ENCODE measurements at regions not wholly inside any gene's neighbourhood (a gene's known extent, or its start where the extent isn't known, plus 50 kb on each side); places are given as distances from the start of the nearest gene placed in this dataset.
"Not testable (repeated sequence)": the region's sequence is repeated elsewhere in the genome, so short reads cannot be mapped to it uniquely, and the experiment has no call there.

DNA sequence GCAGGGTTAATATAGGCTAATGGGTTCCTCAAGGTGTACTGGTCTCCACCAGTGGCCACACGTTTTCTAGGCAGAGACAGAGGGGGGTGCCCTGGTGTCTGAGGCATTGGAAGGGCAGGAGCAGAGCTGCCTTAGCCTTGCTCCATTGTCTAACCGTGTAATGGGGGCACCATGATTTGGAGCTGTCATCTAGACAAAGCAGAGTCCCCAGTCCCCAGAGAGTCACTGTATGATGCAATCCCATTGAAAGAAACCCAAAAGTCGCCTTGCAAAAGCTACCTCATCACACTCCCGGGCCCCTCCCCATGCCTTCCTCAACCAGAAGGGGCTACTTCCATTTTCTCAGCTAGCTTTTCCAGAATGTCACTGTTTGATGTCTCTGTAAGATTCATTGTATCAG, 487.1 kb downstream of the AACS start:
- H3K4me3 ChIP-seq (ENCODE audit: low read depth in 1 of 2, low read length in 2 of 2): no peak overlapping the region
- H3K27me3 ChIP-seq (ENCODE audit: control insufficient read depth in 1 of 2, insufficient read depth in 2 of 2, low read length in 2 of 2): no peaks in the 10 kb centered on the region

DNA sequence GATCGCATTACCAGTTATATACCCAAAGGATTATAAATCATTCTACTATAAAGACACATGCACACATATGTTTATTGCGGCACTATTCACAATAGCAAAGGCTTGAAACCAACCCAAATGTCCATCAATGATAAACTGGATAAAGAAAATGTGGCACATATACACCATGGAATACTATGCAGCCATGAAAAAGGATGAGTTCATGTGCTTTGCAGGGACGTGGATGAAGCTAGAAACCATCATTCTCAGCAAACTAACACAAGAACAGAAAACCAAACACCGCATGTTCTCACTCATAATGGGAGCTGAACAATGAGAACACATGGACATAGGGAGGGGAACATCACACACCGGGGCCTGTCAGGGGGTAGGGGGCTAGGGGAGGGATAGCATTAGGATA, 495.8 kb downstream of the AACS start:
- H3K9me3 ChIP-seq (ENCODE audit: control insufficient read depth in 1 of 2, low read length in 2 of 2); H3K27ac ChIP-seq (ENCODE audit: low read depth, low read length); H3K4me1 ChIP-seq (ENCODE audit: control insufficient read depth in 1 of 2, insufficient read depth in 2 of 2, low read length in 2 of 2); H3K9ac ChIP-seq (ENCODE audit: low read depth in 1 of 2, low read length in 2 of 2); H3K27me3 ChIP-seq (ENCODE audit: control insufficient read depth in 1 of 2, insufficient read depth in 2 of 2, low read length in 2 of 2); H3K36me3 ChIP-seq (ENCODE audit: control insufficient read depth in 1 of 2, insufficient read depth in 2 of 2, low read length in 2 of 2); H3K4me3 ChIP-seq (ENCODE audit: low read depth in 1 of 2, low read length in 2 of 2): not testable (repeated sequence)

More for the DNA sequence above, 487.1 kb downstream of the AACS start:
- H3K9me3 ChIP-seq (ENCODE audit: control insufficient read depth in 1 of 2, low read length in 2 of 2): peaks cover 0 to 7% of the 10 kb centered on the region in 2 donors
- H3K4me1 ChIP-seq (ENCODE audit: control insufficient read depth in 1 of 2, insufficient read depth in 2 of 2, low read length in 2 of 2): no peaks in the 10 kb centered on the region
- H3K27ac ChIP-seq (ENCODE audit: low read depth, low read length): no peak overlapping the region
- no peaks in the 10 kb centered on the region for H3K36me3 ChIP-seq (ENCODE audit: control insufficient read depth in 1 of 2, insufficient read depth in 2 of 2, low read length in 2 of 2)
- H3K9ac ChIP-seq (ENCODE audit: low read depth in 1 of 2, low read length in 2 of 2): no peak overlapping the region

DNA sequence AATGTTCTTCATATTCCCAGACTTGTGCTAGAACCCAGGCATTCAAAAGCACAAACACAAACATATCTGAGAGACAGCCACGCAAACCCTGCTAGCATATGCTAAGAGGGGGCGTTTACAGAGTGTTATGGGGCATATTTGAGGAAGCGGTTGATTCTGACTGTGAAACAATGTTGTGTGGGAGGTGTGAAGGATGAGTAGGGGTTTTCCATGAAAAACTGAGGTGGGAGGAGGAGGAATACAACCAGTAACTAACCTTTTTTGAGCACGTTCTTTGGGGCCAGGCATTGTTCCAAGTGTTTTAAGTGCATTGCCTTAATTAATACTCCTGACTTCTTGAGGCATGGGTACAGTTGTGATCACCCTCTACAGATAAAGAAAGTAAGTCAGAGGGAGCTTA, 499.5 kb downstream of the AACS start:
- no peak overlapping the region for H3K4me3 ChIP-seq (ENCODE audit: low read depth in 1 of 2, low read length in 2 of 2)
- no peak overlapping the region for H3K9ac ChIP-seq (ENCODE audit: low read depth in 1 of 2, low read length in 2 of 2)
- H3K27ac ChIP-seq (ENCODE audit: low read depth, low read length): no peak overlapping the region

DNA sequence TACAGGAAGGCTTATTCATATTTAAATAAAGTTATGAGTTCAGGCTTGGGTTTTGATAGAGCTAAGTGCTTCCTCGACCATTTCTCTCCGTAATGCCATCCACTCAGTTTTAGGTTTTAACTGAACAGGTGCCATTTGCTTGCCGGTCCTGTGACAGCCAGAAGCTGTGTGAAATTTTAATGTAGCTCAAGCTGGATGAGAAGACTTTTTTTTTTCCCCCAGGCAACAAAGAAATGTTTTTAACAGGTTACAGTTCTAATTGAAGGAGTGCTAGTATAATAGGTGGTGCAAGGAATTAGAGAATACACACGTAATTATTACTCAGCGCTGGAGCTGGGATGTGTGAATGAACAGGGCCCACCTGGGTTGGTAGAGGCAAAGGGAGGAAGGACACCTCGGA, 502.3 kb downstream of the AACS start:
- Histone ChIP-seq H3K27me3 (ENCODE audit: control insufficient read depth in 1 of 2, insufficient read depth in 2 of 2, low read length in 2 of 2) (no peaks in the 10 kb centered on the region), H3K4me3 (ENCODE audit: low read depth in 1 of 2, low read length in 2 of 2) (no peak overlapping the region), H3K27ac (ENCODE audit: low read depth, low read length) (no peak overlapping the region)

More for the DNA sequence above, 499.5 kb downstream of the AACS start:
- no peaks in the 10 kb centered on the region for H3K27me3 ChIP-seq (ENCODE audit: control insufficient read depth in 1 of 2, insufficient read depth in 2 of 2, low read length in 2 of 2)
- no peaks in the 10 kb centered on the region for H3K4me1 ChIP-seq (ENCODE audit: control insufficient read depth in 1 of 2, insufficient read depth in 2 of 2, low read length in 2 of 2)
- H3K9me3 ChIP-seq (ENCODE audit: control insufficient read depth in 1 of 2, low read length in 2 of 2): no peaks in the 10 kb centered on the region
- no peaks in the 10 kb centered on the region for H3K36me3 ChIP-seq (ENCODE audit: control insufficient read depth in 1 of 2, insufficient read depth in 2 of 2, low read length in 2 of 2)

DNA sequence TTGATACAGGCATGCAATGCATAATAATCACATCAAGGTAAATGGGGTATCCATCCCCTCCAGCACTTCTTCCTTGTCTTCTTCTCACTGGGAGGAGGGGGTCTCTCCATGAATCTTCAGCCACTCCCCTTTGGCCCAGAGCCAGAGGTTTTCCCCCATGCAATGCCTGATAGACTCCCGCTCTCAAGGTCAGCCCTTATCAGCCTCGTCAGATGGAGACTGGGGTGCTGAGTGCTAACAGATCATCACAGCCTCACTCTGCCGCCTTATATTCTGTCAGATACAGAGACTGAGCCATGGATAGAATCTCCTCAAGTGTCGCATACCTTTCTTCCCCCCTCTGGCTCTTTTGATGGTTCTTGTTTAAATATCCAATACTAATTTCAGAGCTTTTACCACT, 503.1 kb downstream of the AACS start:
- no peak overlapping the region for H3K4me3 ChIP-seq (ENCODE audit: low read depth in 1 of 2, low read length in 2 of 2)
- H3K9me3 ChIP-seq (ENCODE audit: control insufficient read depth in 1 of 2, low read length in 2 of 2): no peaks in the 10 kb centered on the region
- H3K27ac ChIP-seq (ENCODE audit: low read depth, low read length): no peak overlapping the region
- H3K9ac ChIP-seq (ENCODE audit: low read depth in 1 of 2, low read length in 2 of 2): no peak overlapping the region
- no peaks in the 10 kb centered on the region for H3K36me3 ChIP-seq (ENCODE audit: control insufficient read depth in 1 of 2, insufficient read depth in 2 of 2, low read length in 2 of 2)
- no peaks in the 10 kb centered on the region for H3K27me3 ChIP-seq (ENCODE audit: control insufficient read depth in 1 of 2, insufficient read depth in 2 of 2, low read length in 2 of 2)
- no peaks in the 10 kb centered on the region for H3K4me1 ChIP-seq (ENCODE audit: control insufficient read depth in 1 of 2, insufficient read depth in 2 of 2, low read length in 2 of 2)

More for the DNA sequence above, 502.3 kb downstream of the AACS start:
- Histone ChIP-seq H3K4me1 (ENCODE audit: control insufficient read depth in 1 of 2, insufficient read depth in 2 of 2, low read length in 2 of 2) (no peaks in the 10 kb centered on the region), H3K36me3 (ENCODE audit: control insufficient read depth in 1 of 2, insufficient read depth in 2 of 2, low read length in 2 of 2) (no peaks in the 10 kb centered on the region), H3K9ac (ENCODE audit: low read depth in 1 of 2, low read length in 2 of 2) (no peak overlapping the region), H3K9me3 (ENCODE audit: control insufficient read depth in 1 of 2, low read length in 2 of 2) (no peaks in the 10 kb centered on the region)

DNA sequence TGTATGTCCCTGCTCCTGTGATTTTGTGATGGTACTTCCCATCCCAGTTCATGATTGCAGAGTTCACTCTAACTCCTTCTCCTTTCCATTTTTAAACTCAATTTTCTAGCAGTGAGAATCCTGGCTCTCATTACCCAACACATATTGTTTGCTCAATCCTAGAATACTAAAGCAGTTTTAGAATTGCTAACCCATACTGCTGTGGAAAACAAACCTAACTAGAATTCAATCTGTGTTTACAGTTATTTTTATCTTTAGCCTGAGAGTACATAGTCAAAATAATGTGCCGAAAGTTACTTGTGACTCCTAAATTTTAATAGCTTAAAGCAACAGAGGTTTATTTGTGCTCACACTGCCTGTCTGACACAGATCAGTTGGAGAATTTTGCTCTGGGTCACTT, 508.0 kb downstream of the AACS start:
- no peaks in the 10 kb centered on the region for H3K4me1 ChIP-seq (ENCODE audit: control insufficient read depth in 1 of 2, insufficient read depth in 2 of 2, low read length in 2 of 2)
- no peaks in the 10 kb centered on the region for H3K27me3 ChIP-seq (ENCODE audit: control insufficient read depth in 1 of 2, insufficient read depth in 2 of 2, low read length in 2 of 2)
- H3K27ac ChIP-seq (ENCODE audit: low read depth, low read length): no peak overlapping the region
- no peaks in the 10 kb centered on the region for H3K36me3 ChIP-seq (ENCODE audit: control insufficient read depth in 1 of 2, insufficient read depth in 2 of 2, low read length in 2 of 2)
- H3K9me3 ChIP-seq (ENCODE audit: control insufficient read depth in 1 of 2, low read length in 2 of 2): peaks cover 0 to 7% of the 10 kb centered on the region in 2 donors
- no peak overlapping the region for H3K9ac ChIP-seq (ENCODE audit: low read depth in 1 of 2, low read length in 2 of 2)
- H3K4me3 ChIP-seq (ENCODE audit: low read depth in 1 of 2, low read length in 2 of 2): no peak overlapping the region

DNA sequence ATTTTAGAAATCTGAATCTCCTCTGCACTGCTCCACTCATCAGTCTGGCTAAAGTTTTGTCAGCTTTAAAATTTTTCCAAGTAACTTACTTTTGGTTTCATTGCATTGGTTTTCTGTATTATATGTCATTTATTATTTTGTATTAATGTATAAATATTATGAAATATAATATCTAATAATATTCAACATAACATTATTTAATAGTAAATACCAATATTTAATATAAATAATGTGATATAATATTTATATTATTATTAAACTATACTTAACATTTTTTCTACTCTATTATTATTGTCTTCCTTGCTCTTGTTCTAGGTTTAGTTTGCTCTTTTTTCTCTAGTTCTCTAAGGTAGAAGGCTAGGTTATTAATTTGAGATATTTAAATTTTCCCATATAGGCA, 512.1 kb downstream of the AACS start:
- H3K4me1 ChIP-seq (ENCODE audit: control insufficient read depth in 1 of 2, insufficient read depth in 2 of 2, low read length in 2 of 2): no peaks in the 10 kb centered on the region
- H3K9me3 ChIP-seq (ENCODE audit: control insufficient read depth in 1 of 2, low read length in 2 of 2): peaks cover 10 to 14% of the 10 kb centered on the region in 2 donors

DNA sequence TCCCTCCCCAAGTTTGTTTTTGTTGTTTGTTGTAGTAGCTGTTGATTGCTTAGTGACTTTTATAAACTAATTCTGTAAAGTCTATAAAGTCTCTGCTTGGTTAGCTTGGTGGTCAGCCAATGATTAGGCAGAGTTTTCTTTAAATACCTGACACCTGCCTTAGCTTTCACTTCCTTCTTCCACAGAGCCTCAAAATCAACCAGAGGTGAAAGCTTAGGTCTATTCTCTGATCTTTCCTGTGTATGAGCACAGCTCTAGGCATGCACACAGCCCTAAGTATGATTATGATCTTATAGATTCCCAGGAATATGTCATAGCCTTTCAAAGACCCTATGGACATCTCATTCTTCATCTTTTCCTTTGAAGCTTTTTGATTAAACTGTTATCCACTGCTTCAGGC, 514.7 kb downstream of the AACS start:
- Histone ChIP-seq H3K9ac (ENCODE audit: low read depth in 1 of 2, low read length in 2 of 2) (no peak overlapping the region), H3K27ac (ENCODE audit: low read depth, low read length) (no peak overlapping the region), H3K36me3 (ENCODE audit: control insufficient read depth in 1 of 2, insufficient read depth in 2 of 2, low read length in 2 of 2) (no peaks in the 10 kb centered on the region), H3K9me3 (ENCODE audit: control insufficient read depth in 1 of 2, low read length in 2 of 2) (peaks cover 10 to 14% of the 10 kb centered on the region in 2 donors), H3K27me3 (ENCODE audit: control insufficient read depth in 1 of 2, insufficient read depth in 2 of 2, low read length in 2 of 2) (no peaks in the 10 kb centered on the region), H3K4me1 (ENCODE audit: control insufficient read depth in 1 of 2, insufficient read depth in 2 of 2, low read length in 2 of 2) (no peaks in the 10 kb centered on the region), H3K4me3 (ENCODE audit: low read depth in 1 of 2, low read length in 2 of 2) (no peak overlapping the region)

More for the DNA sequence above, 512.1 kb downstream of the AACS start:
- no peaks in the 10 kb centered on the region for H3K27me3 ChIP-seq (ENCODE audit: control insufficient read depth in 1 of 2, insufficient read depth in 2 of 2, low read length in 2 of 2)
- H3K27ac ChIP-seq (ENCODE audit: low read depth, low read length): no peak overlapping the region
- no peak overlapping the region for H3K4me3 ChIP-seq (ENCODE audit: low read depth in 1 of 2, low read length in 2 of 2)
- no peak overlapping the region for H3K9ac ChIP-seq (ENCODE audit: low read depth in 1 of 2, low read length in 2 of 2)
- no peaks in the 10 kb centered on the region for H3K36me3 ChIP-seq (ENCODE audit: control insufficient read depth in 1 of 2, insufficient read depth in 2 of 2, low read length in 2 of 2)

DNA sequence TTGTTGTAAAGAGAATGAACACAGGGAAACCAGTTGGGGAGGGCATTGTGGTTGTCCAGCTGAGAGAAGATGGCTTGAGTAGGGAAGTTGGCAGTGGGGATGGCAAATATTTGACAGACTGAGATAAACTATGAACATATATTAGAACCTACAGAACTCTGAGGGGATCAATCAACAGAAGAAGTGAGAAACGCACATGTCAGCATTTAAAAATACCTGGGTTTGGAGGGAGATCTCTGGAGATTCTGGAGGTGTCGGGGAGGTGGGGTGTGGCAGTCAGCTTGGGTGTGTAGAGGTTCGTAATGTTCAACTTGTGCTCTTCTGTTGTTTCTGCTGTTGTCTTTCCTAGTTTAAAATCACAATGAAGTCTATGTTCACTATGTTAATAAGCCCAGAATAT, 517.8 kb downstream of the AACS start:
- no peaks in the 10 kb centered on the region for H3K4me1 ChIP-seq (ENCODE audit: control insufficient read depth in 1 of 2, insufficient read depth in 2 of 2, low read length in 2 of 2)
- H3K27me3 ChIP-seq (ENCODE audit: control insufficient read depth in 1 of 2, insufficient read depth in 2 of 2, low read length in 2 of 2): no peaks in the 10 kb centered on the region
- no peak overlapping the region for H3K9ac ChIP-seq (ENCODE audit: low read depth in 1 of 2, low read length in 2 of 2)
- H3K9me3 ChIP-seq (ENCODE audit: control insufficient read depth in 1 of 2, low read length in 2 of 2): peaks cover 9 to 10% of the 10 kb centered on the region in 2 donors
- H3K27ac ChIP-seq (ENCODE audit: low read depth, low read length): no peak overlapping the region
- no peak overlapping the region for H3K4me3 ChIP-seq (ENCODE audit: low read depth in 1 of 2, low read length in 2 of 2)
- no peaks in the 10 kb centered on the region for H3K36me3 ChIP-seq (ENCODE audit: control insufficient read depth in 1 of 2, insufficient read depth in 2 of 2, low read length in 2 of 2)

DNA sequence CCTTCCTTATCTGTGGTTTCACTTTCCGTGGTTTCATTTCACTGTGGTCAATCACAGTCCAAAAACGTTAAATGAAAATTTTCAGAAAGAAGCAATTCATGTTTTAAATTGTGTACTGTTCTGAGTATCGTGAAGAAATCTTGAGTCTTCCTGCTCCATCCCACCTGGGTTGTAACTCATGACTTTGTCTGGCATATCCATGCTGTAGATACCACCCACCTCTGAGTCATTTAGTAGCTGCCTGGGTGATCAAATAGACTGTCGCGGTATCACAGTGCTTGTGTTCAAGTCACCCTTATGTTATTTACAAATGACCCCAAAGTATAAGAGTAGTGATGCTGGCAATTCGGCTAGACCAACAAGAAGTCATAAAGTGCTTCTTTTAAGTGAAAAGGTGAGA, 521.2 kb downstream of the AACS start:
- H3K4me3 ChIP-seq (ENCODE audit: low read depth in 1 of 2, low read length in 2 of 2): no peak overlapping the region
- no peak overlapping the region for H3K27ac ChIP-seq (ENCODE audit: low read depth, low read length)
- no peaks in the 10 kb centered on the region for H3K27me3 ChIP-seq (ENCODE audit: control insufficient read depth in 1 of 2, insufficient read depth in 2 of 2, low read length in 2 of 2)
- peaks cover 0 to 4% of the 10 kb centered on the region in 2 donors for H3K9me3 ChIP-seq (ENCODE audit: control insufficient read depth in 1 of 2, low read length in 2 of 2)
- no peak overlapping the region for H3K9ac ChIP-seq (ENCODE audit: low read depth in 1 of 2, low read length in 2 of 2)
- no peaks in the 10 kb centered on the region for H3K4me1 ChIP-seq (ENCODE audit: control insufficient read depth in 1 of 2, insufficient read depth in 2 of 2, low read length in 2 of 2)
- H3K36me3 ChIP-seq (ENCODE audit: control insufficient read depth in 1 of 2, insufficient read depth in 2 of 2, low read length in 2 of 2): no peaks in the 10 kb centered on the region

DNA sequence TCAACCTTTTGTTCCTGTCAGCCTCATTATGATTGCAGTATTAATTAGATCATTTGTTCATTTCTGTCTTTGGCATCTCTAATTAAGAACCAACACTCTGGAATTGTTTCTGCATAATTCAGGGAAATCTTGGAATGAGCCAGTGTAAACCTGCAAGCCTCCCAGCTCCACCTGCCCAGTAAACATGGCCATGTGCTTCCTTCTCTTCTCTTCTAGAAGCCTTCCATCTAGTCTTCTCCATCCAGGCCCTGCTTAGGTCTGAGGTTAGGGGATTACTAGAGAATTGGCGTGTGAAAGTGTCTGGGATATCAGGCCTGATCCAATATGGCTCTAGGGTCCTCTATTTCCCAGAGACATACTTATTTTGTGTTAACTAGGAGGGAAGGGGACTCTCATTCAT, 528.0 kb downstream of the AACS start:
- no peak overlapping the region for H3K27ac ChIP-seq (ENCODE audit: low read depth, low read length)
- no peaks in the 10 kb centered on the region for H3K36me3 ChIP-seq (ENCODE audit: control insufficient read depth in 1 of 2, insufficient read depth in 2 of 2, low read length in 2 of 2)
- peaks cover 0 to 12% of the 10 kb centered on the region in 2 donors for H3K9me3 ChIP-seq (ENCODE audit: control insufficient read depth in 1 of 2, low read length in 2 of 2)
- no peak overlapping the region for H3K4me3 ChIP-seq (ENCODE audit: low read depth in 1 of 2, low read length in 2 of 2)
- H3K9ac ChIP-seq (ENCODE audit: low read depth in 1 of 2, low read length in 2 of 2): no peak overlapping the region
- H3K27me3 ChIP-seq (ENCODE audit: control insufficient read depth in 1 of 2, insufficient read depth in 2 of 2, low read length in 2 of 2): no peaks in the 10 kb centered on the region
- no peaks in the 10 kb centered on the region for H3K4me1 ChIP-seq (ENCODE audit: control insufficient read depth in 1 of 2, insufficient read depth in 2 of 2, low read length in 2 of 2)
